HG02610 (cell line): ENCODE measurements at regions not wholly inside any gene's neighbourhood (a gene's known extent, or its start where the extent isn't known, plus 50 kb on each side); places are given as distances from the start of the nearest gene placed in this dataset.
"Not testable (repeated sequence)": the region's sequence is repeated elsewhere in the genome, so short reads cannot be mapped to it uniquely, and the experiment has no call there.

Experiments
- ATAC-seq: cut with Tn5 transposase; IDR thresholded peaks from one replicate; pipeline ENCODE4 v1.9.1; 2021; ENCODE audit warnings: mild to moderate bottlenecking, moderate library complexity; ENCODE audit not compliant: unreplicated experiment

- ATAC-seq = no peak
These were observed 136.8 kb downstream of the FASLG start for GRCh38 chr1:172795741-172796140.

GRCh38 chr1:172799804-172800203 is 140.9 kb downstream of the FASLG start:
- ATAC-seq = not testable (repeated sequence)

- no peak for ATAC-seq
These were observed 142.9 kb downstream of the FASLG start for GRCh38 chr1:172801771-172802322.

GRCh38 chr1:172809750-172810149 is 150.8 kb downstream of the FASLG start:
- ATAC-seq = no peak

GRCh38 chr1:172810480-172811175 is 151.7 kb downstream of the FASLG start:
- ATAC-seq = no peak

GRCh38 chr1:172811694-172812093 is 152.8 kb downstream of the FASLG start:
- ATAC-seq = no peak

- no peak for ATAC-seq
These were observed 153.2 kb downstream of the FASLG start for GRCh38 chr1:172812118-172812517.

GRCh38 chr1:172813330-172813729 is 154.4 kb downstream of the FASLG start:
- no peak for ATAC-seq

- ATAC-seq = no peak
These were observed 155.5 kb downstream of the FASLG start for GRCh38 chr1:172814428-172814827.

- ATAC-seq = no peak
These were observed 156.8 kb downstream of the FASLG start for GRCh38 chr1:172815740-172816139.

- ATAC-seq = peak; percentile 94
These were observed 160.1 kb downstream of the FASLG start for GRCh38 chr1:172818841-172819527.

- ATAC-seq = no peak
These were observed 161.7 kb downstream of the FASLG start for GRCh38 chr1:172820475-172821158.

GRCh38 chr1:172821609-172822274 is 162.8 kb downstream of the FASLG start:
- no peak for ATAC-seq

GRCh38 chr1:172822886-172823285 is 164.0 kb downstream of the FASLG start:
- no peak for ATAC-seq

GRCh38 chr1:172823534-172823933 is 164.6 kb downstream of the FASLG start:
- no peak for ATAC-seq

- ATAC-seq = no peak
These were observed 165.3 kb downstream of the FASLG start for GRCh38 chr1:172824209-172824608.

GRCh38 chr1:172826096-172826741 is 167.3 kb downstream of the FASLG start:
- no peak for ATAC-seq

GRCh38 chr1:172827301-172827700 is 168.4 kb downstream of the FASLG start:
- no peak for ATAC-seq

- no peak for ATAC-seq
These were observed 168.9 kb downstream of the FASLG start for GRCh38 chr1:172827841-172828240.

GRCh38 chr1:172832006-172832725 is 173.3 kb downstream of the FASLG start:
- no peak for ATAC-seq
